ENCODE measurements at regions not wholly inside any gene's neighbourhood (a gene's known extent, or its start where the extent isn't known, plus 50 kb on each side); places are given as distances from the start of the nearest gene placed in this dataset.

DNA sequence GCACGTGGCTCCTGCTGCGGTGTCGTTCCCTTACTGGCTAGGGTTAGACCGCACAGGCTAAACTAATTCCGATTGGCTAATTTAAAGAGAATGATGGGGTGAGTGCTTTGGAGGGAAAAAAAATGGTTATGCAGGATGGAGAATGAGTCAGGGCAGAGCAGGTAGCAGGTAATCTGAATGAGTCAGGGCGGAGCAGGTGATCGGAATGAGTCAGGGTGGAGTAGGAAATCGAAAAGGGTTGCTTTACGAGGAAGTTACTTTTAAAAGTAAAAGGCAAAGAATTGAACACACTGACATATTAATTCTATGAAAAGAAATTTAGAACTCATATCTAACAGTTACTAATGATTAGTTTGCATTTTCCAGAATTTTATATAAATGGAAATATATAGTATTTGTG lies 335.5 kb downstream of the FOXO1 start:
- Mint-ChIP-seq H3K4me3 (no peak overlapping the region), H3K9me3 (peaks cover 11% of the 10 kb centered on the region), H3K27me3 (ENCODE audit: low read depth) (no peaks in the 10 kb centered on the region; the same call in 1 of the 2 replicates), H3K4me1 (peaks cover 15% of the 10 kb centered on the region), H3K36me3 (no peaks in the 10 kb centered on the region), H3K27ac (no peak overlapping the region)
- DNase-seq (ENCODE audit: low spot score) (no peak), ATAC-seq (no peak)
- TF ChIP-seq ZNF671 (CRISPR knock-in tag; IDR thresholded peaks at IDR 0.05) = no peak
- no peak for TF ChIP-seq ZNF423 (CRISPR knock-in tag; IDR thresholded peaks at IDR 0.05)
- no peak for TF ChIP-seq SOX15 (CRISPR knock-in tag; IDR thresholded peaks at IDR 0.05)
- no peak for TF ChIP-seq RELA (CRISPR knock-in tag; IDR thresholded peaks at IDR 0.05; ENCODE audit: borderline replicate concordance)
- no peak for TF ChIP-seq ESRRA (CRISPR knock-in tag; IDR thresholded peaks at IDR 0.05; ENCODE audit: borderline replicate concordance)
- no peak for TF ChIP-seq IRF2 (CRISPR knock-in tag; IDR thresholded peaks at IDR 0.05; ENCODE audit: borderline replicate concordance, low read depth)
- TF ChIP-seq ZNF396 (CRISPR knock-in tag; IDR thresholded peaks at IDR 0.05; ENCODE audit: borderline replicate concordance) = no peak
- TF ChIP-seq ATF1 (CRISPR knock-in tag; IDR thresholded peaks at IDR 0.05) = no peak
- TF ChIP-seq HMGA2 (CRISPR knock-in tag; IDR thresholded peaks at IDR 0.05) = no peak
- no peak for TF ChIP-seq ZNF121 (CRISPR knock-in tag; IDR thresholded peaks at IDR 0.05)
- no peak for TF ChIP-seq ZNF317 (CRISPR knock-in tag; IDR thresholded peaks at IDR 0.05; ENCODE audit: borderline replicate concordance, low read depth)
- TF ChIP-seq TEAD4 (CRISPR knock-in tag; IDR thresholded peaks at IDR 0.05) = no peak
- TF ChIP-seq SP1 (CRISPR knock-in tag; conservative IDR thresholded peaks at IDR 0.05) = no peak
- CTCF ChIA-PET = no interaction called here
- POLR2A ChIA-PET = no interaction called here

DNA sequence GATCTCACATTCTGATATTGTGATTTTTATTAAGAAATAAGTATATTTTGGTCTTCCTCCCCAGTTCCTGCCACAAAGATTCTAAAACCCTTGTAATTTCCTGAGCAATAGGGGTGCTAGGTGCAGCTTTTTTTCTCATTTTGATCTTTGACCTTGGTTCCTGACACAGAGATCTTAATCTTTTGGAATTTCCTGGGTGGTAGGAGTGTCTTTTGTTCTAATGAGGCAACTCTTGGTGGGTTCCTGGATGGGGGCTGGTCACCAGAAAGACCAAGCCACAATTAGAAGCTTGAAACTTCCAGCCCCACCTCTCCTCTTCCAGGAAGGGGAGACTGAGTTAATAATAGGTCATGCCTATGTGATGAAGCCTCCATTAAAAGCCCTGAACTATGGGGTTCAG lies 334.6 kb downstream of the FOXO1 start:
- CTCF ChIA-PET = no interaction called here
- TF ChIP-seq, protein P1, sequence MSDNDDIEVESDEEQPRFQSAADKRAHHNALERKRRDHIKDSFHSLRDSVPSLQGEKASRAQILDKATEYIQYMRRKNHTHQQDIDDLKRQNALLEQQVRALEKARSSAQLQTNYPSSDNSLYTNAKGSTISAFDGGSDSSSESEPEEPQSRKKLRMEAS (CRISPR knock-in tag; IDR thresholded peaks at IDR 0.05) = no peak
- no peak for TF ChIP-seq NR2C2 (CRISPR knock-in tag; IDR thresholded peaks at IDR 0.05)
- TF ChIP-seq NR3C1 (CRISPR knock-in tag; conservative IDR thresholded peaks at IDR 0.05; ENCODE audit: low read depth) = no peak
- TF ChIP-seq ZNF121 (CRISPR knock-in tag; IDR thresholded peaks at IDR 0.05) = no peak
- no peak for TF ChIP-seq SOX15 (CRISPR knock-in tag; IDR thresholded peaks at IDR 0.05)
- no peak for TF ChIP-seq JAZF1 (CRISPR knock-in tag; IDR thresholded peaks at IDR 0.05)
- no peak for TF ChIP-seq ZNF423 (CRISPR knock-in tag; IDR thresholded peaks at IDR 0.05)
- TF ChIP-seq ZNF396 (CRISPR knock-in tag; IDR thresholded peaks at IDR 0.05; ENCODE audit: borderline replicate concordance) = no peak
- ATAC-seq (no peak), DNase-seq (ENCODE audit: low spot score) (no peak)
- no peak overlapping the region for H3K4me3 Mint-ChIP-seq
- peaks cover 18% of the 10 kb centered on the region for H3K4me1 Mint-ChIP-seq
- peaks cover 9% of the 10 kb centered on the region for H3K9me3 Mint-ChIP-seq
- no peaks in the 10 kb centered on the region; the same call in 1 of the 2 replicates for H3K27me3 Mint-ChIP-seq (ENCODE audit: low read depth)
- no peak overlapping the region for H3K27ac Mint-ChIP-seq
- no peaks in the 10 kb centered on the region for H3K36me3 Mint-ChIP-seq
- POLR2A ChIA-PET = no interaction called here

DNA sequence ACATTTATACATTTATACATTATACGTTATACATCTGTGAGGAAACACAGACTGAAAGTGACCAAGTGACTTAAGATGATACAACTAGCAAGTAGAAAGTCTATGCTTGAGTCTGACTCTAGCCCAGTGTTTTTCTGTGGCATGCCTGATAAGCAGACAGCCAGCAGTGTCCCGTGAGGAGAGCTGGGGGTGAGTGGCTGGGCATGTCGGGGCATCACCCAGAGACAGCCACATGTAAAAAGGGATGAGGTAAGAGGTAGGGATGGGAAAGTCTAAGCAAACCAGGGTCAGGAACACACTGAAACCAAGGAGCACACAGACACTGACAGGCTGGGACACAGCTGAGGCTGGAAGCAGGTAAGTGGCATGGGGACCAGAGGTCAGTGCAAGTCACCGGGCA lies 333.2 kb downstream of the FOXO1 start:
- peaks cover 26% of the 10 kb centered on the region for H3K4me1 Mint-ChIP-seq
- no peaks in the 10 kb centered on the region; the same call in 1 of the 2 replicates for H3K27me3 Mint-ChIP-seq (ENCODE audit: low read depth)
- H3K36me3 Mint-ChIP-seq = no peaks in the 10 kb centered on the region
- no peak overlapping the region; the same call in 1 of the 2 replicates for H3K27ac Mint-ChIP-seq
- no peak for DNase-seq (ENCODE audit: low spot score)
- H3K9me3 Mint-ChIP-seq = no peaks in the 10 kb centered on the region
- ChIA-PET POLR2A (no interaction called here), CTCF (no interaction called here)
- ATAC-seq = no peak
- no peak overlapping the region for H3K4me3 Mint-ChIP-seq
- TF ChIP-seq NFYB (CRISPR knock-in tag; conservative IDR thresholded peaks at IDR 0.05; ENCODE audit: low read depth) (no peak), NFATC4 (CRISPR knock-in tag; IDR thresholded peaks at IDR 0.05) (no peak), MXD4 (CRISPR knock-in tag; IDR thresholded peaks at IDR 0.05; ENCODE audit: borderline replicate concordance) (no peak), FOXK1 (CRISPR knock-in tag; IDR thresholded peaks at IDR 0.05) (no peak), ZNF317 (CRISPR knock-in tag; IDR thresholded peaks at IDR 0.05; ENCODE audit: borderline replicate concordance, low read depth) (no peak), ATF1 (CRISPR knock-in tag; IDR thresholded peaks at IDR 0.05) (no peak), CBFB (CRISPR knock-in tag; IDR thresholded peaks at IDR 0.05; ENCODE audit: low read depth) (no peak), ZNF671 (CRISPR knock-in tag; IDR thresholded peaks at IDR 0.05) (no peak), HMGA2 (CRISPR knock-in tag; IDR thresholded peaks at IDR 0.05) (no peak), RELA (CRISPR knock-in tag; IDR thresholded peaks at IDR 0.05; ENCODE audit: borderline replicate concordance) (no peak), NR3C1 (CRISPR knock-in tag; conservative IDR thresholded peaks at IDR 0.05; ENCODE audit: low read depth) (no peak)
- TF ChIP-seq, protein P2, sequence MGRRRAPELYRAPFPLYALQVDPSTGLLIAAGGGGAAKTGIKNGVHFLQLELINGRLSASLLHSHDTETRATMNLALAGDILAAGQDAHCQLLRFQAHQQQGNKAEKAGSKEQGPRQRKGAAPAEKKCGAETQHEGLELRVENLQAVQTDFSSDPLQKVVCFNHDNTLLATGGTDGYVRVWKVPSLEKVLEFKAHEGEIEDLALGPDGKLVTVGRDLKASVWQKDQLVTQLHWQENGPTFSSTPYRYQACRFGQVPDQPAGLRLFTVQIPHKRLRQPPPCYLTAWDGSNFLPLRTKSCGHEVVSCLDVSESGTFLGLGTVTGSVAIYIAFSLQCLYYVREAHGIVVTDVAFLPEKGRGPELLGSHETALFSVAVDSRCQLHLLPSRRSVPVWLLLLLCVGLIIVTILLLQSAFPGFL (CRISPR knock-in tag; IDR thresholded peaks at IDR 0.05; ENCODE audit: borderline replicate concordance) = no peak
- TF ChIP-seq, protein P3, sequence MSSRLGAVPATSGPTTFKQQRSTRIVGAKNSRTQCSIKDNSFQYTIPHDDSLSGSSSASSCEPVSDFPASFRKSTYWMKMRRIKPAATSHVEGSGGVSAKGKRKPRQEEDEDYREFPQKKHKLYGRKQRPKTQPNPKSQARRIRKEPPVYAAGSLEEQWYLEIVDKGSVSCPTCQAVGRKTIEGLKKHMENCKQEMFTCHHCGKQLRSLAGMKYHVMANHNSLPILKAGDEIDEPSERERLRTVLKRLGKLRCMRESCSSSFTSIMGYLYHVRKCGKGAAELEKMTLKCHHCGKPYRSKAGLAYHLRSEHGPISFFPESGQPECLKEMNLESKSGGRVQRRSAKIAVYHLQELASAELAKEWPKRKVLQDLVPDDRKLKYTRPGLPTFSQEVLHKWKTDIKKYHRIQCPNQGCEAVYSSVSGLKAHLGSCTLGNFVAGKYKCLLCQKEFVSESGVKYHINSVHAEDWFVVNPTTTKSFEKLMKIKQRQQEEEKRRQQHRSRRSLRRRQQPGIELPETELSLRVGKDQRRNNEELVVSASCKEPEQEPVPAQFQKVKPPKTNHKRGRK (CRISPR knock-in tag; IDR thresholded peaks at IDR 0.05; ENCODE audit: borderline replicate concordance) = no peak
- TF ChIP-seq, protein P4, sequence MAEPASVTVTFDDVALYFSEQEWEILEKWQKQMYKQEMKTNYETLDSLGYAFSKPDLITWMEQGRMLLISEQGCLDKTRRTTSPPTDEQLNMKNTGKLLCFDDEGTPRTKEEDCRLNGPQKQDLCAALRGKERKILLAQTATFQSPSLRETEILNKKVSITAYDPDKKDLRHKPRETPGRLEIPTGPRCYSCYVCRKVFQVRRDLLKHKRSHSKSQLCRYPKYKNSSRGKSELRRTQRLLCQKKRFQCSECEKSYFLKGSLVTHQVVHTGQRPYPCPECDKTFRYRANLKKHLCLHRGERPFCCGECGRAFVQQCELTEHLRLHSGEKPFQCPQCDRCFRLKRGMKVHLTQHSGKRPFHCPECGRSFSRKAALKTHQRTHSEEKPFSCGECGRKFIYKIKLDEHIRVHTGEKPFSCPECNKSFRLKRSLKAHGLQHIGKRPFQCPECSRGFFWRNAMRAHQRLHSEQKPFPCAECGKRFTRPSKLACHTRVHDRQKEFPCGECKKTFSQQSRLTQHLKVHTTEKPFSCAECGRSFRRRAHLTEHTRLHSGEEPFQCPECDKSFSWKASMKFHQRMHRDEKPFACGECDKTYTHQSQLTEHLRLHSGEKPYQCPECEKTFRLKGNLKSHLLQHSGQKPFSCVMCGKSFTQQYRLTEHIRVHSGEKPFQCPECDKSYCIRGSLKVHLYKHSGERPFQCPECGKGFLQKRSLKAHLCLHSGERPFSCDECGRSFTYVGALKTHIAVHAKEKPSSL (CRISPR knock-in tag; conservative IDR thresholded peaks at IDR 0.05) = no peak
